ENCODE measurements at regions not wholly inside any gene's neighbourhood (a gene's known extent, or its start where the extent isn't known, plus 50 kb on each side); places are given as distances from the start of the nearest gene placed in this dataset.

DNA sequence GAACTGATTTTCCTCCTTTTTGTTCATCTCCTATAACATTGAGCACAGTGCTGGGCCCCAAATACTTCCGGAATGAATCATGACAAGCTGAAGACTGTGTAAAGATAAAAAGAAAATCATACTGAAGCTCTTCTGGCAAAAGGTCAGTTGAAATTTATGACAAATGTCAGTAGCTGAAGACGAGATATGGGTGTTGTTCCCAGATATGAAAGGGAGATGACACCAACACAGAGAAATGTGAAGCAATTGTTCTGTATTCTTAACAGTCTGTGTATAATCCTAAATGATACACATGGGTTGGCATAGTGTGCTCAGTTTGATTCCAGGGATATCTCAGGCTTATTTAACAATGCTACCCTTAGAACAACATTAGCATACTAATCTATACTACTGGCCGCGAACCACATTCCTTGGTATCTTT, 170.5 kb upstream of the PITX2 start:
- TF ChIP-seq, protein P1, sequence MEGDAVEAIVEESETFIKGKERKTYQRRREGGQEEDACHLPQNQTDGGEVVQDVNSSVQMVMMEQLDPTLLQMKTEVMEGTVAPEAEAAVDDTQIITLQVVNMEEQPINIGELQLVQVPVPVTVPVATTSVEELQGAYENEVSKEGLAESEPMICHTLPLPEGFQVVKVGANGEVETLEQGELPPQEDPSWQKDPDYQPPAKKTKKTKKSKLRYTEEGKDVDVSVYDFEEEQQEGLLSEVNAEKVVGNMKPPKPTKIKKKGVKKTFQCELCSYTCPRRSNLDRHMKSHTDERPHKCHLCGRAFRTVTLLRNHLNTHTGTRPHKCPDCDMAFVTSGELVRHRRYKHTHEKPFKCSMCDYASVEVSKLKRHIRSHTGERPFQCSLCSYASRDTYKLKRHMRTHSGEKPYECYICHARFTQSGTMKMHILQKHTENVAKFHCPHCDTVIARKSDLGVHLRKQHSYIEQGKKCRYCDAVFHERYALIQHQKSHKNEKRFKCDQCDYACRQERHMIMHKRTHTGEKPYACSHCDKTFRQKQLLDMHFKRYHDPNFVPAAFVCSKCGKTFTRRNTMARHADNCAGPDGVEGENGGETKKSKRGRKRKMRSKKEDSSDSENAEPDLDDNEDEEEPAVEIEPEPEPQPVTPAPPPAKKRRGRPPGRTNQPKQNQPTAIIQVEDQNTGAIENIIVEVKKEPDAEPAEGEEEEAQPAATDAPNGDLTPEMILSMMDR (IDR thresholded peaks at IDR 0.05): no peak
- TF ChIP-seq POLR2AphosphoS5 (IDR thresholded peaks at IDR 0.05; ENCODE audit: low read depth, low read length) (no peak), TCF7L2 (IDR thresholded peaks at IDR 0.05; ENCODE audit: low read depth, low read length) (no peak)
